ENCODE measurements at regions not wholly inside any gene's neighbourhood (a gene's known extent, or its start where the extent isn't known, plus 50 kb on each side); places are given as distances from the start of the nearest gene placed in this dataset.

DNA sequence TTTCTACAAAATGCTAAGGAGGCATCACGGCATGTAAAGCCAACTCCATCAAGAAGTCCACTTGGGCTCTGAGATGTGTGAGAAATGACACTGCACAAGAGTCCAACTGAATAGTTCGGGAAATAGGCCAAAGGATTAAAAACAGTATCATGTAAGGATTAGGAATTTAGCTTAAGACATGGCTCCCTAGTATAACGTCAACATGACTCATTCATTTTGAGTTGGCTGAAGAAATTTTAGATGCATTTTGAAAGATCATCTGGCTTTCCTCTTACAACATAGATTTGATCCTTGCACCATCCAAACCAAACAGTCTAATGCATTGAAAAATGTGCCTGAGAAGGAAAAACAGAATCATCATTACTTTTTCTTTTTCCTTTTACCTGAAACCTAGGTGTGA is 109.3 kb upstream of the MME start:
- WGBS, 2 donors: 64 to 67% methylated on average over 3 of the region's 3 CpGs
- H3K4me3 ChIP-seq (ENCODE audit: low read depth, poor library complexity, severe bottlenecking): no peak overlapping the region
- intact Hi-C loops (cut with DNase I; ENCODE audit: low total_unique reads): no loop called here
- no peak for TF ChIP-seq POLR2A (IDR thresholded peaks at IDR 0.05)
- TF ChIP-seq CTCF (IDR thresholded peaks at IDR 0.05): no peak
- DNase-seq (ENCODE audit: low spot score in 2 of 2): no peak

- DNase-seq (ENCODE audit: low spot score in 2 of 2): no peak
- 77 to 84% methylated on average over 2 of the region's 2 CpGs for WGBS, 2 donors
- intact Hi-C loops (cut with DNase I; ENCODE audit: low total_unique reads): no loop called here
- TF ChIP-seq CTCF (IDR thresholded peaks at IDR 0.05) (no peak), POLR2A (IDR thresholded peaks at IDR 0.05) (no peak)
- H3K4me3 ChIP-seq (ENCODE audit: low read depth, poor library complexity, severe bottlenecking): no peak overlapping the region
These were observed 110.8 kb upstream of the MME start for GRCh38 chr3:154969366-154969765.

GRCh38 chr3:154967090-154967489 is 113.0 kb upstream of the MME start:
- DNase-seq (ENCODE audit: low spot score in 2 of 2): no peak
- no peak overlapping the region for H3K4me3 ChIP-seq (ENCODE audit: low read depth, poor library complexity, severe bottlenecking)
- no peak for TF ChIP-seq CTCF (IDR thresholded peaks at IDR 0.05)
- no peak for TF ChIP-seq POLR2A (IDR thresholded peaks at IDR 0.05)
- intact Hi-C loops (cut with DNase I; ENCODE audit: low total_unique reads): no loop called here

DNA sequence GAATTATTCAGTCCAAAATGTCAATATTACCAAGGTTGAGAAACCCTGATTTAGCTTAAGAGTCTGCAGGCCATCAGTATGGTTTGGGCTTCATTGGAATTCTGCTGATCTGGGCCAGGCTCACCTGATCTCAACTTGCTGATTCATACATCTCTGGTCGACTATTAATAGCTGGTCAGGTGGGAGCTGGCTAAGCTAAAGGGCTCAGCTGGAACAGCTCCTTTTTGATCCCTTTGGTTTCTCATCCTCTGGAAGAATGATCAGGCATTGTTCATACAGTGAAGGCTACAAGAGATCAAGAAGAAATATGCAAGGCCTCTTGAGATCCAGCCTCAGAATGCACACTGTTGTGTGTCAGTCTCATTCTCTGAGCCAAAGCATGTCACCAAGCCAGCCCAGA is 123.3 kb upstream of the MME start:
- DNase-seq (ENCODE audit: low spot score in 2 of 2): no peak
- WGBS, 2 donors: 64 to 71% methylated on average over 1 of the region's 1 CpG
- TF ChIP-seq CTCF (IDR thresholded peaks at IDR 0.05) (no peak), POLR2A (IDR thresholded peaks at IDR 0.05) (no peak)
- intact Hi-C loops (cut with DNase I; ENCODE audit: low total_unique reads): no loop called here
- H3K4me3 ChIP-seq (ENCODE audit: low read depth, poor library complexity, severe bottlenecking): no peak overlapping the region

GRCh38 chr3:154955907-154956533 is 124.1 kb upstream of the MME start:
- DNase-seq (ENCODE audit: low spot score in 2 of 2): no peak

More at GRCh38 chr3:154955907-154956533, 124.1 kb upstream of the MME start:
- TF ChIP-seq CTCF (IDR thresholded peaks at IDR 0.05) (no peak), POLR2A (IDR thresholded peaks at IDR 0.05) (no peak)
- intact Hi-C loops (cut with DNase I; ENCODE audit: low total_unique reads): no loop called here
- WGBS, 2 donors: 86 to 88% methylated on average over 2 of the region's 2 CpGs
- no peak overlapping the region for H3K4me3 ChIP-seq (ENCODE audit: low read depth, poor library complexity, severe bottlenecking)

Data from lower leg skin (tissue), 4 donors.